ENCODE measurements at regions not wholly inside any gene's neighbourhood (a gene's known extent, or its start where the extent isn't known, plus 50 kb on each side); places are given as distances from the start of the nearest gene placed in this dataset.

- TF ChIP-seq CTCF (optimal IDR thresholded peaks at IDR 0.05 in 1 of 3, IDR thresholded peaks at IDR 0.05 in 1 of 3, conservative IDR thresholded peaks at IDR 0.05 in 1 of 3; ENCODE audit: extremely low read depth in 1 of 3, insufficient read depth in 2 of 3, low read length in 3 of 3) (no peak), EZH2 (IDR thresholded peaks at IDR 0.05; ENCODE audit: low read length) (no peak)
Measured at GRCh38 chr5:40258222-40258621, 421.5 kb upstream of the PTGER4 start.
